Transverse colon (tissue), 4 donors: ENCODE measurements at regions not wholly inside any gene's neighbourhood (a gene's known extent, or its start where the extent isn't known, plus 50 kb on each side); places are given as distances from the start of the nearest gene placed in this dataset.

Experiments used
- DNase-seq: peaks from one replicate; pipeline ENCODE4 v3.0.0-alpha.2; 2019
- H3K27ac ChIP-seq, 4 donors: fragments of 200-600 bp; sonication (generic); 2 replicates each; pipeline ENCODE4 v1.5.1; 2016 to 2018; ENCODE audit warnings: inconsistent platforms in 4 of 4
- H3K27me3 ChIP-seq: fragments of 200-600 bp; sonication (generic); 2 replicates; pipeline ENCODE4 v1.5.1; 2017; ENCODE audit warnings: inconsistent platforms
- H3K36me3 ChIP-seq, 4 donors: fragments of 200-600 bp; sonication (generic); 2 replicates each; pipeline ENCODE4 v1.5.1; 2017 to 2019; ENCODE audit warnings: inconsistent platforms in 4 of 4
- H3K4me1 ChIP-seq, 4 donors: fragments of 200-600 bp; sonication (generic); 2 replicates each; pipeline ENCODE4 v1.5.1; 2017 to 2020; ENCODE audit warnings: inconsistent platforms in 4 of 4
- H3K4me3 ChIP-seq, 4 donors: fragments of 200-600 bp; sonication (generic); 1 replicate in 1 of 4; 2 replicates in 3 of 4; pipeline versions ENCODE4 v1.5.1 to v1.6.1; 2017 to 2019; ENCODE audit warnings: inconsistent platforms in 4 of 4
- H3K9me3 ChIP-seq, 2 donors: fragments of 200-600 bp; sonication (generic); 2 replicates each; pipeline ENCODE4 v1.5.1; 2017 to 2019; ENCODE audit warnings: inconsistent platforms in 2 of 2
- CTCF ChIP-seq, 5 experiments: fragments of 200-600 bp in 3 of 5; fragments of 450-650 bp in 2 of 5; sonication (generic) in 3 of 5; IDR thresholded peaks; 1 replicate in 2 of 5; 2 replicates in 3 of 5; pipeline ENCODE4 v1.5.1; 2016 to 2017; ENCODE audit warnings: antibody characterized with exemption in 5 of 5, inconsistent platforms in 3 of 5, mild to moderate bottlenecking in 2 of 5, moderate library complexity in 1 of 5
- EP300 ChIP-seq: sonication (generic); formaldehyde crosslinking; IDR thresholded peaks from one replicate; pipeline ENCODE4 v1.6.1; 2017; ENCODE audit warnings: antibody characterized with exemption, low read depth
- POLR2A ChIP-seq: fragments of 450-650 bp; IDR thresholded peaks from one replicate; pipeline ENCODE4 v1.6.1; 2016; ENCODE audit warnings: antibody characterized with exemption, mild to moderate bottlenecking, moderate library complexity
- POLR2AphosphoS5 ChIP-seq, 3 donors: sonication (generic); formaldehyde crosslinking; IDR thresholded peaks; one replicate each; pipeline ENCODE4 v1.6.1; 2016; ENCODE audit warnings: antibody characterized with exemption in 3 of 3
- WGBS, 2 donors: methylation state at CpG; one replicate each; pipeline ENCODE4 v1.1.5; 2018; ENCODE audit warnings: low coverage in 1 of 2; 5-methylcytosine and 5-hydroxymethylcytosine counted together
- in situ Hi-C, 4 donors: fragments of 200-750 bp; cut with MboI; loops; one replicate each; pipeline versions ENCODE4 v1.15.0 to v1.15.1; 2017; ENCODE audit warnings: low sequenced_read_pairs in 3 of 4, low pct_ligation_motif_present in 1 of 4, low pct_unique_long_range_greater_than_20kb in 1 of 4
- intact Hi-C: fragments of 100-400 bp; cut with DNase I; formaldehyde crosslinking; loops from one replicate; pipeline ENCODE4 v1.15.1; 2023; ENCODE audit warnings: low total_unique reads

- 71 to 90% methylated on average over 4 to 6 of the region's 6 CpGs for WGBS, 2 donors
- DNase-seq = no peak
- peaks cover 0 to 3% of the 10 kb centered on the region in 2 donors for H3K9me3 ChIP-seq
- intact Hi-C loops = no loop called here
- H3K4me1 ChIP-seq = no peaks in the 10 kb centered on the region
- in situ Hi-C loops = no loop called here
- no peak overlapping the region for H3K27ac ChIP-seq
- no peaks in the 10 kb centered on the region for H3K36me3 ChIP-seq
- no peaks in the 10 kb centered on the region for H3K27me3 ChIP-seq
- no peak for TF ChIP-seq POLR2A
- TF ChIP-seq POLR2AphosphoS5 (IDR thresholded peaks at IDR 0.05) = no peak
- TF ChIP-seq EP300 = no peak
- no peak for TF ChIP-seq CTCF (IDR thresholded peaks at IDR 0.05)
- no peak overlapping the region for H3K4me3 ChIP-seq
Observed at GRCh38 chr1:242743983-242744780, 219.7 kb upstream of the PLD5 start.

- H3K27ac ChIP-seq = no peak overlapping the region
- intact Hi-C loops = no loop called here
- H3K27me3 ChIP-seq = no peaks in the 10 kb centered on the region
- no peak for DNase-seq
- in situ Hi-C loops = no loop called here
- peaks cover 0 to 3% of the 10 kb centered on the region in 2 donors for H3K9me3 ChIP-seq
- no peaks in the 10 kb centered on the region for H3K36me3 ChIP-seq
- TF ChIP-seq POLR2A = no peak
- no peak for TF ChIP-seq POLR2AphosphoS5 (IDR thresholded peaks at IDR 0.05)
- no peak for TF ChIP-seq CTCF (IDR thresholded peaks at IDR 0.05)
- TF ChIP-seq EP300 = no peak
- H3K4me1 ChIP-seq = no peaks in the 10 kb centered on the region
- no peak overlapping the region for H3K4me3 ChIP-seq
- 73 to 78% methylated on average over 9 of the region's 9 CpGs for WGBS, 2 donors
Observed at GRCh38 chr1:242738702-242739645, 214.5 kb upstream of the PLD5 start.

- no peak for TF ChIP-seq EP300
- no peak for TF ChIP-seq POLR2A
- no peak for TF ChIP-seq POLR2AphosphoS5 (IDR thresholded peaks at IDR 0.05)
- TF ChIP-seq CTCF (IDR thresholded peaks at IDR 0.05) = no peak
- H3K27ac ChIP-seq = no peak overlapping the region
- no peak for DNase-seq
- intact Hi-C loops = no loop called here
- H3K9me3 ChIP-seq = peaks cover 0 to under 1% of the 10 kb centered on the region in 2 donors
- H3K4me3 ChIP-seq = no peak overlapping the region
- in situ Hi-C loops = no loop called here
- no peaks in the 10 kb centered on the region for H3K4me1 ChIP-seq
- 22 to 36% methylated on average over 1 of the region's 1 CpG for WGBS, 2 donors
- H3K27me3 ChIP-seq = no peaks in the 10 kb centered on the region
- no peaks in the 10 kb centered on the region for H3K36me3 ChIP-seq
Observed at GRCh38 chr1:242736611-242737010, 212.1 kb upstream of the PLD5 start.

GRCh38 chr1:242735323-242735722 lies 210.8 kb upstream of the PLD5 start:
- DNase-seq = no peak
- Histone ChIP-seq H3K27me3 (no peaks in the 10 kb centered on the region), H3K9me3 (no peaks in the 10 kb centered on the region), H3K4me1 (no peaks in the 10 kb centered on the region), H3K27ac (no peak overlapping the region), H3K36me3 (no peaks in the 10 kb centered on the region), H3K4me3 (no peak overlapping the region)
- intact Hi-C loops = no loop called here
- in situ Hi-C loops = no loop called here
- no peak for TF ChIP-seq POLR2A
- TF ChIP-seq EP300 = no peak
